ENCODE measurements at regions not wholly inside any gene's neighbourhood (a gene's known extent, or its start where the extent isn't known, plus 50 kb on each side); places are given as distances from the start of the nearest gene placed in this dataset.

DNA sequence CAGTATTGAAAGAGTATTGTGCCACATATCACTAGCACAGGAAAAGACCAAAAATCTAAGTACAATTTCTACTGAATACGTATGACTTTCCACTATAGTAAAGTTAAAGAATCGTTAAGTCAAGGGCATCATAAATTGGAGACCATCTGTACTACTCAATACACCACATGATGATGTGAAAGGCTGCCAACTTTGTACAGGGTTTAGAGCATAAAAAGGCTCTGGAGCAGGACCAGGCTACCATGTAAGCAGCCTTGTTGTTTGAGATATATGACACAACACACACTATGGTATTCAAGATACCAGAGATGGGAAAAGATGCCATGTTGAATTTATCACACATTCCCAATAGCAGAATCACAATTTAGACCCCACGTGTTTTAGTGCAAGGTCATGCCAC is 294.9 kb upstream of the TRPC5 start:
- intact Hi-C loops (cut with DNase I; ENCODE audit: low total_unique reads): no loop called here
- WGBS, 5 donors: 59 to 85% (median 71%) methylated on average over 3 of the region's 3 CpGs
- H3K36me3 ChIP-seq: no peaks in the 10 kb centered on the region
- H3K4me1 ChIP-seq: no peaks in the 10 kb centered on the region
- no peak overlapping the region for H3K27ac ChIP-seq
- H3K4me3 ChIP-seq: no peak overlapping the region
- no peaks in the 10 kb centered on the region for H3K27me3 ChIP-seq
- DNase-seq: no peak
- H3K9me3 ChIP-seq: no peaks in the 10 kb centered on the region
- TF ChIP-seq POLR2AphosphoS5 (IDR thresholded peaks at IDR 0.05): no peak
- TF ChIP-seq, protein P1, sequence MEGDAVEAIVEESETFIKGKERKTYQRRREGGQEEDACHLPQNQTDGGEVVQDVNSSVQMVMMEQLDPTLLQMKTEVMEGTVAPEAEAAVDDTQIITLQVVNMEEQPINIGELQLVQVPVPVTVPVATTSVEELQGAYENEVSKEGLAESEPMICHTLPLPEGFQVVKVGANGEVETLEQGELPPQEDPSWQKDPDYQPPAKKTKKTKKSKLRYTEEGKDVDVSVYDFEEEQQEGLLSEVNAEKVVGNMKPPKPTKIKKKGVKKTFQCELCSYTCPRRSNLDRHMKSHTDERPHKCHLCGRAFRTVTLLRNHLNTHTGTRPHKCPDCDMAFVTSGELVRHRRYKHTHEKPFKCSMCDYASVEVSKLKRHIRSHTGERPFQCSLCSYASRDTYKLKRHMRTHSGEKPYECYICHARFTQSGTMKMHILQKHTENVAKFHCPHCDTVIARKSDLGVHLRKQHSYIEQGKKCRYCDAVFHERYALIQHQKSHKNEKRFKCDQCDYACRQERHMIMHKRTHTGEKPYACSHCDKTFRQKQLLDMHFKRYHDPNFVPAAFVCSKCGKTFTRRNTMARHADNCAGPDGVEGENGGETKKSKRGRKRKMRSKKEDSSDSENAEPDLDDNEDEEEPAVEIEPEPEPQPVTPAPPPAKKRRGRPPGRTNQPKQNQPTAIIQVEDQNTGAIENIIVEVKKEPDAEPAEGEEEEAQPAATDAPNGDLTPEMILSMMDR (IDR thresholded peaks at IDR 0.05): no peak
- no peak for TF ChIP-seq POLR2A (IDR thresholded peaks at IDR 0.05)
- no peak for TF ChIP-seq EP300 (IDR thresholded peaks at IDR 0.05)

DNA sequence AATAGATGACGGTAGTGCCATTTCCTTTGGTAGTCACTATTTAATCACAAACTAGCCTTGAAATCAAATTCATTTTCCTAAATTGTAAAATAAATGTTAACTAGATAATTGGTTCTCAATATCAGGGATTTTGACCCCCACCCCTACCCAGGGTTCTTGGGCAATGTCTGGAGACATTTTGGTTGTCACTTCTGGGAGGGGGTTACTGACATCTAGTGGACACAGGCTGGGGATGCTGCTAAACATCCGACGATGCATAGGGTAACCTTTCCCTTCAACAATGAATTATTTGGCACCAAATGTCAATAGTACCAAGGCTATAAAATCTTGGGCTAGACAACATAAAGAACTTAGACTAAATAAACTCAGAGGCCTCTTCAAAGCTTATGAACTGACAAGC is 285.8 kb upstream of the TRPC5 start:
- DNase-seq: no peak
- H3K4me3 ChIP-seq: no peak overlapping the region
- no peaks in the 10 kb centered on the region for H3K36me3 ChIP-seq
- H3K27me3 ChIP-seq: peaks cover 0 to 7% (median 0%) of the 10 kb centered on the region in 3 donors
- intact Hi-C loops (cut with DNase I; ENCODE audit: low total_unique reads): no loop called here
- no peaks in the 10 kb centered on the region for H3K4me1 ChIP-seq
- TF ChIP-seq EP300 (IDR thresholded peaks at IDR 0.05) (no peak), POLR2AphosphoS5 (IDR thresholded peaks at IDR 0.05) (no peak), POLR2A (IDR thresholded peaks at IDR 0.05) (no peak)
- TF ChIP-seq, protein P1 (IDR thresholded peaks at IDR 0.05): no peak
- 27 to 57% (median 51%) methylated on average over 3 of the region's 3 CpGs for WGBS, 5 donors
- no peaks in the 10 kb centered on the region for H3K9me3 ChIP-seq
- H3K27ac ChIP-seq: no peak overlapping the region

DNA sequence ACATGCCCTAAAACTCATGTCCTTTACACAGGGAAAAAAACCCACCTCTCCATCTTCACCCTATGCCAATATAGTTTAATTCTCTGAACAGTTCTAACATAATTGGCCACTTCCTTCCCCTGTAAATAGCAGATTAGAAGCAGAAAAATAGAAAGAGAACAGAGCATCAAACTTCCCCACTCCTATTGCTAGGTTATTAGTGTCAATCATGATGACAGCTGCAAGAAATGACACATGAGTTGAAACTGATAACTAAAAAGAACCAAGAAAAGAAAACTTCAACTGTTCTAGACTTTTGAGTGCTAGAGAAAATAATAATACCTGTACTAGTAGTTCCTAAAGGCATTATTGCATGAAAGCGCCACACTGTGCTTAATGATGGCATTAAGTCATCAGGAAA is 284.5 kb upstream of the TRPC5 start:
- no peak for DNase-seq
- Histone ChIP-seq H3K4me1 (no peaks in the 10 kb centered on the region), H3K27ac (no peak overlapping the region), H3K9me3 (no peaks in the 10 kb centered on the region), H3K4me3 (no peak overlapping the region), H3K27me3 (peaks cover 0 to 7% (median 0%) of the 10 kb centered on the region in 3 donors), H3K36me3 (no peaks in the 10 kb centered on the region)
- intact Hi-C loops (cut with DNase I; ENCODE audit: low total_unique reads): no loop called here
- TF ChIP-seq POLR2A (IDR thresholded peaks at IDR 0.05) (no peak), EP300 (IDR thresholded peaks at IDR 0.05) (no peak), POLR2AphosphoS5 (IDR thresholded peaks at IDR 0.05) (no peak)
- TF ChIP-seq, protein P1 (IDR thresholded peaks at IDR 0.05): no peak
- WGBS, 5 donors: 90 to 100% (median 96%) methylated on average over 1 of the region's 1 CpG

DNA sequence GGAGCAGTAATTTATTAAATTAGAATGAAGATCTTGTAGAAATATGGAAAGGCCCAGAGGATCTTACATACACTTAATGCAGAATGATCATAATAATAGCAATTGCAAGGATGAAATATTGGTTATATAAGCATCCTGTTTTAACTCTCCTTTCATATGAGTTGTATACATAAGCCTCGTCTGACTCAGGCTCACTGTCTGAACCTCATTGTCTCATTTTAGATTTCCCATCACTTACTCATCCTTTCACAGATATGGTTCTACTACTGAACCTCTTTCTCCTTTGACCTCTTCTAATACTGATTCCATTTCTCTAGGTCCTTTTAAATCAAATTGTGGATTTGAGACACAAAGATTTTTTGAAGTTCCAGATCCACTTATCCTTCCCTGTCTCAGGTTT is 277.3 kb upstream of the TRPC5 start:
- Histone ChIP-seq H3K4me3 (no peak overlapping the region), H3K27me3 (no peaks in the 10 kb centered on the region), H3K4me1 (no peaks in the 10 kb centered on the region), H3K27ac (no peak overlapping the region), H3K9me3 (no peaks in the 10 kb centered on the region), H3K36me3 (no peaks in the 10 kb centered on the region)
- TF ChIP-seq, protein P1 (IDR thresholded peaks at IDR 0.05): no peak
- TF ChIP-seq EP300 (IDR thresholded peaks at IDR 0.05) (no peak), POLR2AphosphoS5 (IDR thresholded peaks at IDR 0.05) (no peak), POLR2A (IDR thresholded peaks at IDR 0.05) (no peak)
- no peak for DNase-seq
- intact Hi-C loops (cut with DNase I; ENCODE audit: low total_unique reads): no loop called here
- WGBS, 5 donors: 36 to 53% (median 47%) methylated on average over 1 of the region's 1 CpG

Data from stomach (tissue), 8 donors.